Neuronal stem cell (in vitro differentiated cells): ENCODE measurements at regions not wholly inside any gene's neighbourhood (a gene's known extent, or its start where the extent isn't known, plus 50 kb on each side); places are given as distances from the start of the nearest gene placed in this dataset.

Experiments used
- DNase-seq: peaks from one replicate; pipeline ENCODE4 v3.0.0-alpha.2; 2013; ENCODE audit warnings: low spot score
- H2AFZ ChIP-seq: one replicate; pipeline ENCODE4 v1.6.1; 2013; ENCODE audit warnings: mild to moderate bottlenecking, low read length, inconsistent platforms
- H2AK5ac ChIP-seq: 2 replicates; pipeline ENCODE4 v1.6.1; 2013; ENCODE audit warnings: low read depth, mild to moderate bottlenecking, inconsistent platforms, low read length, moderate library complexity, mixed read lengths
- H2BK120ac ChIP-seq: 2 replicates; pipeline ENCODE4 v1.6.1; 2013; ENCODE audit warnings: low read depth, mild to moderate bottlenecking, inconsistent platforms, low read length, moderate library complexity, mixed read lengths
- H2BK12ac ChIP-seq: one replicate; pipeline ENCODE4 v1.6.1; 2013; ENCODE audit warnings: low read length, inconsistent platforms
- H2BK15ac ChIP-seq: 2 replicates; pipeline ENCODE4 v1.6.1; 2013; ENCODE audit warnings: mild to moderate bottlenecking, low read length, inconsistent platforms, mixed read lengths
- H2BK5ac ChIP-seq: one replicate; pipeline ENCODE4 v1.6.1; 2013; ENCODE audit warnings: inconsistent platforms, mild to moderate bottlenecking, low read length, moderate library complexity
- H3K14ac ChIP-seq: one replicate; pipeline ENCODE4 v1.6.1; 2013; ENCODE audit warnings: low read length, inconsistent platforms
- H3K18ac ChIP-seq: 2 replicates; pipeline ENCODE4 v1.6.1; 2013; ENCODE audit warnings: low read length, inconsistent platforms
- H3K23ac ChIP-seq: 2 replicates; pipeline ENCODE4 v1.6.1; 2013; ENCODE audit warnings: low read depth, mild to moderate bottlenecking, mixed read lengths, low read length, inconsistent platforms; ENCODE audit not compliant: poor library complexity
- H3K27ac ChIP-seq: replicated peaks from 3 replicates; pipeline ENCODE4 v1.5.1; 2013; ENCODE audit warnings: low read length, inconsistent platforms
- H3K27me3 ChIP-seq, 3 experiments: 2 replicates each; pipeline ENCODE4 v1.6.1; 2013; ENCODE audit warnings: low read length in 3 of 3, mild to moderate bottlenecking in 2 of 3, inconsistent platforms in 1 of 3, low read depth in 1 of 3, mixed read lengths in 1 of 3, moderate library complexity in 1 of 3; ENCODE audit not compliant: control insufficient read depth in 3 of 3, insufficient read depth in 3 of 3
- H3K36me3 ChIP-seq, 2 donors: replicated peaks in 1 of 2; 2 replicates each; pipeline ENCODE4 v1.6.1; 2013; ENCODE audit warnings: low read length in 2 of 2; ENCODE audit not compliant: control insufficient read depth in 2 of 2, insufficient read depth in 2 of 2
- H3K4ac ChIP-seq: 2 replicates; pipeline ENCODE4 v1.6.1; 2013; ENCODE audit warnings: inconsistent platforms, mild to moderate bottlenecking, low read length, moderate library complexity
- H3K4me1 ChIP-seq, 2 donors: 1 replicate in 1 of 2; 2 replicates in 1 of 2; pipeline ENCODE4 v1.6.1; 2013; ENCODE audit warnings: low read length in 2 of 2, low read depth in 1 of 2; ENCODE audit not compliant: control insufficient read depth in 2 of 2, insufficient read depth in 1 of 2
- H3K4me2 ChIP-seq: one replicate; pipeline ENCODE4 v1.6.1; 2013; ENCODE audit warnings: mild to moderate bottlenecking, low read length, inconsistent platforms; ENCODE audit not compliant: insufficient read depth, poor library complexity, severe bottlenecking
- H3K4me3 ChIP-seq, 2 donors: 2 replicates each; pipeline ENCODE4 v1.5.1; 2013; ENCODE audit warnings: low read length in 2 of 2, mild to moderate bottlenecking in 2 of 2, inconsistent platforms in 1 of 2, moderate library complexity in 1 of 2
- H3K79me1 ChIP-seq: one replicate; pipeline ENCODE4 v1.6.1; 2013; ENCODE audit warnings: low read depth, mild to moderate bottlenecking, inconsistent platforms, low read length, moderate library complexity
- H3K9ac ChIP-seq: one replicate; pipeline ENCODE4 v1.6.1; 2013; ENCODE audit warnings: mild to moderate bottlenecking, low read depth, low read length, inconsistent platforms; ENCODE audit not compliant: poor library complexity
- H3K9me3 ChIP-seq, 2 donors: replicated peaks in 1 of 2; 2 replicates each; pipeline versions ENCODE3 to v1.6.1; 2013; ENCODE audit warnings: low read length in 2 of 2, mild to moderate bottlenecking in 2 of 2, inconsistent platforms in 1 of 2, low read depth in 1 of 2, mixed read lengths in 1 of 2, moderate library complexity in 1 of 2; ENCODE audit not compliant: control insufficient read depth in 2 of 2, insufficient read depth in 1 of 2
- H4K8ac ChIP-seq: one replicate; pipeline ENCODE4 v1.6.1; 2013; ENCODE audit warnings: low read depth, mild to moderate bottlenecking, inconsistent platforms, low read length, moderate library complexity
- H4K91ac ChIP-seq: one replicate; pipeline ENCODE4 v1.6.1; 2013; ENCODE audit warnings: low read length, low read depth, mild to moderate bottlenecking, inconsistent platforms; ENCODE audit not compliant: poor library complexity
- whole genome bisulfite sequencing, 2 donors: extraction: QIAGEN DNeasy Blood & Tissue Kit; methylation state at CpG; one replicate each; pipeline ENCODE4 v1.1.7; 2013; ENCODE audit warnings: missing lambda C conversion rate in 2 of 2, mixed read lengths in 1 of 2; ENCODE audit not compliant: insufficient read length in 2 of 2, insufficient replicate concordance in 1 of 2; ENCODE audit errors: extremely low coverage in 2 of 2; 5-methylcytosine and 5-hydroxymethylcytosine counted together

DNA sequence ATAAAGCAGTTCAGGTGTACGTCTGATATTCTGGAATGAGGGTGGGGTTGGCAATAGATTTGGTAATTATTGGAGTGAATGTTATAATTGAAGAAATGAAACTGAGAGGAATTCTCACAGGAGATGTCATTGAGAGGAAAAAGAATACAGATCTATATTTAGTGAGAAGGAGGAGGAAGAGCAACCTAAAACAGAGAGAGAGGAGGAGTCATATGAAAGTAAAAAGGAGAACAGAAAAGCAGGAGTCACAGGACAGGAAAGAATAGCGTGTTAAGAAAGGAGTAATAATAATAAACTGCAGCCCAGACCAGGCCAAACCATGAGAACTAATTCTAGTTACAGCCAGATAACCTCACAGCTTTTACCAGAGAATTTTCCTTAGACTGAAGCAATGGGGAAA lies 62.7 kb upstream of the MROH9 start:
- Histone ChIP-seq H4K91ac (no peak overlapping the region), H3K4me2 (no peak overlapping the region), H2BK12ac (no peak overlapping the region), H3K9ac (no peak overlapping the region), H3K36me3 (no peaks in the 10 kb centered on the region), H3K18ac (no peak overlapping the region), H4K8ac (no peak overlapping the region), H3K27me3 (no peaks in the 10 kb centered on the region), H2BK120ac (no peak overlapping the region), H3K79me1 (no peaks in the 10 kb centered on the region), H3K27ac (no peak overlapping the region), H2AK5ac (no peak overlapping the region), H3K9me3 (no peaks in the 10 kb centered on the region), H3K4me1 (peaks cover 2 to 9% of the 10 kb centered on the region in 2 donors), H3K4ac (no peak overlapping the region), H3K4me3 (no peak overlapping the region), H3K14ac (no peak overlapping the region), H2AFZ (no peak overlapping the region), H3K23ac (no peak overlapping the region), H2BK5ac (no peak overlapping the region), H2BK15ac (no peak overlapping the region)
- WGBS, 2 donors, result no CpG with 5 or more reads among the region's 2 CpGs
- no peak for DNase-seq

DNA sequence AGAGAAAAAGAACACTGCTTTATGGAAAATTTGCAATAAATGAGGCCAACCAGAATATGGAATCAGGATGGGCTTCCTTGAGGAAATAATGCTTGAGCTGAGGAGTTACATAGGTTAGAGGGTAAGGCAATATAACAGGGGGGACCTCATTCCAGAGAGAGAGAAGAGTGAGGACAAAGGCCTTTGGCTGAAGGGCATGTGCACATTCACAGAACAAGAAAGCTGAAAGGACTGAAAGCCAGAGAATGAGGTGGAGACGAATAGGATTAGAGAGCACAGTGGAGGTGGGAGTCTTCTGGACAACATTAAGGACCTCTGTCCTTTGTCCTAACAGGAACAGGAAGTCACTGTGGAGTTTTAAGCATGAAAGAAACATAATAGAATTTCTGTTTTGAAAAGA lies 60.7 kb upstream of the MROH9 start:
- H3K18ac ChIP-seq, result no peak overlapping the region
- H3K27ac ChIP-seq, result peak overlapping the region; percentile 35

DNA sequence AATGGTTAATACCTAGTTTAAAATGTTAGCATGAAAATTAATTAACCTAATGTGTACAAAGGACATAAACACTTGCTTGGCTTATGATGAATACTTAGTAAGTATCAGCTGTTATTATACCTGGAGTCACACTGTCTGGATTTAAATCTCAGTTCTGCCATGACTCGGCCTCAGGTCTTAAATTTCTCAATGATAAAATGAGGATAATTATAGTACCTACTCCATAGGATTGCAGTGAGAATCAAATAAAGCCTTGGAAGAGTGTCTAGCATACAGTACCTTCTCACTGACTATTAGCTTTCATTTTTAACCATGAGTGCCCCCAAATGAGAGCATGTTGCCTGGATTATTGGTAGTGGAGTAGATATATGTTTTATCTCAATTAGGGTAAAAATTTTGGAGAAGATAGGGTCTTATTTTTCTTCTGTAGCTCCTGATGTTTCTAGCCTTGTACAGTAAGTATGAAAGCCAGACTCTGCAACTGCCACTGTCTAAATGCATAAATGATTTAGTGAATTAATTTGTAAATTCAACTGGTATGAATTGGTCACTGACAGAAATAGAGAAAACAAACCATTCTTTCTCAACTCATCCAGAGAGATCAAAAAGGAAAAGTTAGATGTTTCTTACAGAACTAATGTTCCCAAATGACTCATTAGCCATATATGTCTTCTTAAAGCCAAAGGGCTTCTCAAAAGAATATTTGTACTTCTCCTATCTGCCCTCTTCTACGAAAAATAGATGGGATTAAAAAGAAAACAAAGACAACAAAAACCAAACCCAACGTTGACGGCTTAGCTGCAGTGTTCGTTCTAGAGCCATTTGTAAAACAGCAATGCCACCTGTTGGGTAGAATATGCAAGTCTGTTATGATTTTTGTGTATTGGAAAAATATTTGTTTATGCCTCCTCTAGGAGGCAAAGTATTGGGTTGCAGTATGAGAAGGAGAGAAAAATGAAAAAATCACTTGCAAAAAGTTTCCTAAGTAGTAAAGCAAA lies 53.8 kb upstream of the MROH9 start:
- no peak overlapping the region for H4K91ac ChIP-seq
- no peak overlapping the region for H2AK5ac ChIP-seq
- H3K23ac ChIP-seq, result no peak overlapping the region
- H4K8ac ChIP-seq, result no peak overlapping the region
- no peak overlapping the region for H2BK120ac ChIP-seq
- no peaks in the 10 kb centered on the region for H3K79me1 ChIP-seq
- H3K36me3 ChIP-seq, result no peaks in the 10 kb centered on the region
- no peaks in the 10 kb centered on the region for H3K4me1 ChIP-seq
- no peak overlapping the region for H2BK12ac ChIP-seq
- peak; percentile 24 for DNase-seq
- H2AFZ ChIP-seq, result peak overlapping the region; percentile 75
- no peak overlapping the region for H2BK15ac ChIP-seq
- no peak overlapping the region for H3K4me3 ChIP-seq
- H3K27me3 ChIP-seq, result no peaks in the 10 kb centered on the region
- H3K9me3 ChIP-seq, result no peaks in the 10 kb centered on the region
- no peak overlapping the region for H3K14ac ChIP-seq
- no peak overlapping the region for H2BK5ac ChIP-seq
- no peak overlapping the region for H3K18ac ChIP-seq
- no CpG with 5 or more reads among the region's 5 CpGs for WGBS, 2 donors
- no peak overlapping the region for H3K9ac ChIP-seq
- H3K27ac ChIP-seq, result no peak overlapping the region
- H3K4me2 ChIP-seq, result no peak overlapping the region
- H3K4ac ChIP-seq, result no peak overlapping the region

More for the DNA sequence above, 60.7 kb upstream of the MROH9 start:
- H3K27me3 ChIP-seq, result no peaks in the 10 kb centered on the region
- H3K79me1 ChIP-seq, result no peaks in the 10 kb centered on the region
- H4K8ac ChIP-seq, result no peak overlapping the region
- no CpG with 5 or more reads among the region's 1 CpG for WGBS, 2 donors
- H3K9ac ChIP-seq, result no peak overlapping the region
- H2AFZ ChIP-seq, result peak overlapping the region; percentile 47
- peaks cover 2 to 9% of the 10 kb centered on the region in 2 donors for H3K4me1 ChIP-seq
- H3K4me2 ChIP-seq, result no peak overlapping the region
- peak; percentile 43 for DNase-seq
- H3K14ac ChIP-seq, result no peak overlapping the region
- H2BK5ac ChIP-seq, result no peak overlapping the region
- H2AK5ac ChIP-seq, result no peak overlapping the region
- no peak overlapping the region for H3K4me3 ChIP-seq
- no peaks in the 10 kb centered on the region for H3K36me3 ChIP-seq
- H4K91ac ChIP-seq, result no peak overlapping the region
- no peak overlapping the region for H2BK120ac ChIP-seq
- no peaks in the 10 kb centered on the region for H3K9me3 ChIP-seq
- no peak overlapping the region for H2BK15ac ChIP-seq
- no peak overlapping the region for H3K23ac ChIP-seq
- H3K4ac ChIP-seq, result no peak overlapping the region
- no peak overlapping the region for H2BK12ac ChIP-seq
